Stimulated activated CD4-positive, alpha-beta T cell treated with anti-CD3 and anti-CD28 coated beads, Interleukin-4, amount 100 ng/mL, for 24 hours (primary cell): ENCODE measurements at regions not wholly inside any gene's neighbourhood (a gene's known extent, or its start where the extent isn't known, plus 50 kb on each side); places are given as distances from the start of the nearest gene placed in this dataset.

Experiments used
- DNase-seq: peaks from one replicate; pipeline ENCODE4 v3.0.0-alpha.2; 2020

- no peak for DNase-seq
Observed at GRCh38 chr6:126152372-126152745, 166.0 kb downstream of the TRMT11 start.

GRCh38 chr6:126153661-126154060 is 167.3 kb downstream of the TRMT11 start:
- DNase-seq = no peak

GRCh38 chr6:126156973-126157372 is 170.6 kb downstream of the TRMT11 start:
- DNase-seq = no peak

GRCh38 chr6:126167726-126168125 is 172.2 kb upstream of the CENPW start:
- no peak for DNase-seq

GRCh38 chr6:126170433-126170832 is 169.5 kb upstream of the CENPW start:
- no peak for DNase-seq

GRCh38 chr6:126170978-126171382 is 168.9 kb upstream of the CENPW start:
- DNase-seq = no peak

GRCh38 chr6:126172131-126172530 is 167.8 kb upstream of the CENPW start:
- no peak for DNase-seq

GRCh38 chr6:126173265-126173664 is 166.7 kb upstream of the CENPW start:
- no peak for DNase-seq

DNA sequence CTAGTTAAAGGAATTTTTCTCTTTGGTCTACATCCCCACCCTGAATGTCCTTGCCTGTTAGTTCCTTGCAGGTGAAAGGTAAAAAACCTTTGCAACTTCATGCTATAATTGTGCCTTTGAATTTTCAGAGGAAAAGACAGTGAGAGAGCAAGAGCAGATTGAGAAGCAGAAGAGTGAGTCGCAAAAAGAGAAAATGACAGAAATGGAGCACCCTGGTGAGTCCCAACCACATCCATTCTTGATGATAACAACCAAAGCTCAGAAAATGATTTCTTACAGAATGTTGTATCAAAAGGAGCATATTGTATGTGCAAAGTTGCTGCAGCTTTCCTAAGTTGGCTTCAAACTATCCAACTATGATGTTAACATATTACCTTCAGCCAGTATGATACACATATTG is 165.2 kb upstream of the CENPW start:
- DNase-seq = no peak

DNA sequence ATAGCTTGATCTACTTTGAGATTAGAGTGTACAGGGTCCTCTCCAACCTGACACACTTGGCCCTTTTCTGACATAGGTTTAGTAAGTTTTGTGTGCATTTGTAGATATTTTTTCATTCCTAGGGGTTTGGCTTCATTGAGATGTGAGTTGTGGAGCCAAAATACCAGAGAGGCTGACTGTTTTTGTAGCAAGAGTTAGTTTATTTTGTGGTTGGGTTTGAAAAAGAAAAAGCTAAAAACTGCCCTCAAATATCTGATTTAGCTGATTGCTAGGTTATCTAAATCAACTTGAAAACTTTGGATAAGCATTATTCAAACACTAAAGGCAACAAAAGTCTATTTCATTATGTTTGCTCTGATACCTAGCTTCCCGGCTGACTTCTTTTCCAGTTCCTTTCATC is 164.7 kb upstream of the CENPW start:
- DNase-seq = no peak

DNA sequence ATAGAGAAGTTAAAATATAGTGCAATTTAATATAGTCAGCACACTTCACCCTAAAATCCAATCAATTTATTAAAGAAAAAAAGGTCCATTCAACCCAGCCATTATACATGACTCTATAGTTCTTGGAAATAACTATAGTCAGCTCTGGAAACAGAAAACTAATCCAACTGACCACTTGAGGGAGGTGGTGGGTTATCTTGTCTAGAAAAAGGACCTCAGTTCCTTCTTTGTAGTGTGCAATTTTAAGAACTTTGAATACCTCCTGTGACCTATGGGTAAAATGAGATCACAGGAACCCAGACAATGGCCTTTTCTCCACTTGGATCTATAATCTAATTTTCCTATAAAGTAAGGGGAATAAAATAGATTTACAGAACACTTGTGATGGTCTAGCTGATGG is 163.6 kb upstream of the CENPW start:
- no peak for DNase-seq

DNA sequence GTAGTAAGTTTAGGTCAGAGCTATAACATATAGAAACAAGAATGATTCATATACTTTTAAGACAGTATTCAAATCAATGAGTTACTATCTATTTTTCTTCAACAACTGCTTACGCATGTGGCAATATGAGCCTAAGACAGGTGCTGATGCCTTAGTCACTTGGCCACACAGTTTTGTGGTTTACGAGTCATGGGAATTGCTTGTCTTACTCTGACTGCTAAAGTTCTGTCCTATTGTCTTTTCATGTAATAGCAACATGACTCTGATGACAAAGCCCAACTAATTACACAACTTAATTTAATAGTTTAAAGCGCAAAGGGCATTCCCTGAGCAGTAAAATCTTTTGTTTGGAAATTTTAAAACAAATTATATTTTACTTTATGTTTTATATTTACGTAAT is 159.3 kb upstream of the CENPW start:
- peak; percentile 30 for DNase-seq

GRCh38 chr6:126181173-126181741 is 158.7 kb upstream of the CENPW start:
- no peak for DNase-seq

DNA sequence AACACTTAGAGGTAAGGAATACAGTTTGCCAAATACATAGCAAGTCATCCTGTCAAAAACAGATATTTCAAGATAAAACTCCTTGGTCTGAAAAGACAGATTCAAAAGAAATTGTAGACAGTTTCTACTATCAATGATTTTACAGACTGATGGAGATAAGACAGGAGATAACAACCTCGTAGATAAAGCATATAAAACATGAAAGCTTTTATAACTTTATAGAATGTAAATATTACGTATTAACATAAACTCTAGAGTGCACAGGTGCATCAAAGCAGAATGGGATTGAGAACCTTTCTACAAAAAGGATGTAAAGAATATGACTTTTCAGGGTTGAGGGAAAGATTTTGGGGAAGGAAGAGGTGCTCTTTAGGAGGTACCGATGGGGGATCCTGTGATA is 158.0 kb upstream of the CENPW start:
- DNase-seq = no peak

GRCh38 chr6:126182650-126183311 is 157.1 kb upstream of the CENPW start:
- no peak for DNase-seq

GRCh38 chr6:126185774-126186173 is 154.1 kb upstream of the CENPW start:
- DNase-seq = no peak

DNA sequence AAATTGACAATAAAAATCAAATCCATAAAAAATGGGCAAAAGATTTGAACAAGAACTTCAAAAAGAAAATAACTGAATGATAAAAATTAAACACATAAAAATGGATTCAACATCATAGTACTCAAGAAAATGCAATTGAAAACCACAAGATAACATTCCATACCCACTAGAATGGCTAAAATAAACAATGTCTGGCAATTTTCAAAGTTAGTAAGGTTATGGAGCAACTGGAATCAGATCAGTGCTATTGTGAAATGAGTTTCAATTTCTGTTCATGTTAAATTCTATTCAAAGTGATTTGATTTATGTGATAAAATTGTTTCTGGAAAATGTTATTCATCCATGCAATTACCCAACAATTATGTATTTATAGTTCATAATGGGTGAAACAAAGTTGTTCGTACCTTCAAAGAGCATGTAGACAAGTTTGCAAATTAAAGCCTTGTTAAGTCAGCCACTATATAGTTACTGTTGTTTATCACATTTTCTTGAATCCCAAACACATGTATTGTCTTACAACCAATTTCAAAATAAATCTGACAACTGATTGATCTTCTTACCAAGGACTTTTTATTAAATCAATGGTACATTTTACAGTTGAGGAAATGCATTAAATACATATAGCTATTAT is 151.5 kb upstream of the CENPW start:
- DNase-seq = no peak

DNA sequence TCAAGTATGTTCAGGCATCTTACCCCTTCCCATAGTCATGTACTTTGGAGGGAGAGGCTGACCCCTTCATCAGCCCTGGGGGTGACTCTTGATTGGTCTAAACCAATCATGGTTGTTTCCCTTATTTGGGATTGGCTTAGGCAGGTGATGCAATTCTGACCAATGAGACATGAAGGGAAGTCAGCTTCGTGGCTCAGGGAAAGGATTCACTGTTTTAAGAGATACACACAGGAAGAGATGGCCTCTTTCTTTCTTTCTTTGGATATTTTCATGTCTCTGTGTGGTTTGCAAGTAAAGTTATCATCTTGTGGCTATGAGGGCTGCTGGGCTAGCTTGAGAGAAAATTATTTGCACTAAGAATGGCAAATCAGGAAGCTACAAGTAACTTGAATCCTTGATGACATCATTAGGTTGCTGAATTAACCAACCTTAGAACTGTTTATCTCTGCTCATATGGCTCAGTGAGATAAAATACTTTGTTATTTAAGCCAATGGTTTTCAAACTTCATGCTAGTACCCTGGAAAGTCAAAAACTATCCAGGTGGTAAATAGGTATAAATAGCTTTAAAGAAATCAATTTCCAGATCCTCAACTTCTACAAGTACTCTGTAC is 144.2 kb upstream of the CENPW start:
- no peak for DNase-seq

DNA sequence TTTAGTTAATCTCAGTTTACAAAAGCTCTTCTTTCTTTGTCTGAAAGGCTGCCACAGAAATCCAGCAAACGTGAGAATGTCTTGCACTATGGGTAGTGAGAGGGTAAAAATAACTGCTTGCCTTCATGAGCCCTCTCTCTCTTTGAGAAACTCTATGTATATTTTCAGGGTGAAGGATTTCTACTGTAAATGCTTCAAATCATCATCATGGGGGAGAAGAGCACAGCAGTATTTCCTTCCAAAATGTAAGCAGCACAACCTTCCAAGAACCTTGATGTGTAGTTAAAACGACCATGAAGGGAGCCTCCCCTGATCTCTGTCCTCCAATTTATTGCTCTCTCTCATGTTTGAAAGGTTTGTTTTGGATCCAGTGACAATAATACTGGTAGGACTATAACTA is 141.3 kb upstream of the CENPW start:
- DNase-seq = no peak

DNA sequence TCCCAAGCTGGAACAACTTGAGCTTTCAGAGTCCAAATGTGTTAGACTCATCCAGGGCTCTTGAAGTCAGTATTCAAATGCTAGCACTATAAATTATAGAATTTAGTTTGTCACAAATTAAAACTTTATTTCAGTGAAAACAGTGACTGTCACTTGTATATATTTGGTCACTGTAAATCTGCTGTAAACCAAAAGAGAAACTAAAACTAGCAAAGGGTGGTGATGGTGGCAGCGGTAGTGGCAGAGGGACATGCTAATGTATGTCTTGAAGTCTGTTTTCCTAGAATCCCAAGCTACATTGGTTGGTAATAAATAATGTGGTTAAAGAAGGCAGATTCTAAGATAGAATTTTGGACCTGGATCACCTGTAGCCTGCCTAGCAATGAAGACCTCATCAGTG is 140.4 kb upstream of the CENPW start:
- DNase-seq = no peak

- DNase-seq = no peak
Observed at GRCh38 chr6:126202707-126203106, 137.2 kb upstream of the CENPW start.

GRCh38 chr6:126204126-126204525 is 135.8 kb upstream of the CENPW start:
- DNase-seq = no peak

DNA sequence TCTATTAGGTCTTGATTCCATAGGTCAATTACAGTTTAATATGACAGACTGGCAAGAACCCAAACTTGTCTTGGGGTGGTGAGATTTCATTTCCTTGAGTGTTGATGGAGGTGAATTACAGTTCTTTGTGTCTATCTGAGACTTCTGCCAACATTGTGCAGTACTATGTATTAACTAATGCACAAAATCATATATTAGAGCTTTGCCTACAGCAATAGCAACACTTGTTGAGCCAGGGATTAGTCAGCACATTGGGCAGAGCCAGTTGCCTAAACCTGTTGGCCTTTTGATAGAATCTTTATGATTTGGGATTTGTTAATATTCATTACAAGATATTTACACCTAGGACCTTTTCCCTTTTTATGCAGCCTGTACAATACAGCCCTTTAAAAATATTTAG is 135.3 kb upstream of the CENPW start:
- DNase-seq = no peak

GRCh38 chr6:126206504-126207246 is 133.2 kb upstream of the CENPW start:
- no peak for DNase-seq
